ENCODE measurements at regions not wholly inside any gene's neighbourhood (a gene's known extent, or its start where the extent isn't known, plus 50 kb on each side); places are given as distances from the start of the nearest gene placed in this dataset.

GRCh38 chr3:117565777-117566176, 856.2 kb downstream of the TUSC7 start:
- TF ChIP-seq POLR2A (IDR thresholded peaks at IDR 0.05; ENCODE audit: low read length) = no peak
- TF ChIP-seq GATA1 (IDR thresholded peaks at IDR 0.05; ENCODE audit: low read depth, low read length) = no peak
